ENCODE measurements at regions not wholly inside any gene's neighbourhood (a gene's known extent, or its start where the extent isn't known, plus 50 kb on each side); places are given as distances from the start of the nearest gene placed in this dataset.

DNA sequence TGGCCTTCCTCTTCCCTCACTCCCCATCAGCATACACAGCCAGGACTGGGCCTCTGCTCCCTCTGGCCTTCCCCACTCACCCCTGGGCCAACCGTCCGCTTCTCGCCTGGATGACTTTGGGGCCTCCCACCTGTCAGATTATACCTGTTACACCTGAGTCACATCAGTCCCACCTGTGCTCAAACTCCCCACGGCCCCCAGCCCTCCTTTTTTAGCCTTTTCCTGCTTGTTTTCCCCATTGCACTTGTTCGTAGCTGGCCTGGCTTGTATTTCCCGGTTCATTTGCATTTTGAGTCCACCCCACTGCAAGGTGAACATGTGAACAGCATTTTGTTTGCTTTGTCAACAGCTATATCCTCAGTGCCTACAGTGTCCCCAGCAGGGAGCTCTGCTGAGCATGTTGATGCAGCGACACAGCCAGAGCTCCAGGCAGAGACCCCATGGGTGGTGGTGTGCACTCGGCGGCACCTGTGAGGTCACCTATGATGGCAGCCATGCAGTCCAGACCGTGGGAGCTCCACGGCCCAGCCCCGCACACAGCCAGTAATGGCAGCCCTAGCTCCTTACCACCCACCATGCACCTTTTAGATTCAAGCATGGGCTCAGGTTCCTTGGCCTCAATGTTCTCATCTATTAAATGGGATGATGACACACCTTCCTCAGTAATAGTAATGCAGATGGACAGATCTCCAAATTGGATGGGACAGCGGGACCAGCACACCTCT is 276.4 kb upstream of the HS6ST1 start (continued):
- peak; percentile 70 for TF ChIP-seq GATAD2A (CRISPR knock-in tag; IDR thresholded peaks at IDR 0.05)
- TF ChIP-seq, protein P1, sequence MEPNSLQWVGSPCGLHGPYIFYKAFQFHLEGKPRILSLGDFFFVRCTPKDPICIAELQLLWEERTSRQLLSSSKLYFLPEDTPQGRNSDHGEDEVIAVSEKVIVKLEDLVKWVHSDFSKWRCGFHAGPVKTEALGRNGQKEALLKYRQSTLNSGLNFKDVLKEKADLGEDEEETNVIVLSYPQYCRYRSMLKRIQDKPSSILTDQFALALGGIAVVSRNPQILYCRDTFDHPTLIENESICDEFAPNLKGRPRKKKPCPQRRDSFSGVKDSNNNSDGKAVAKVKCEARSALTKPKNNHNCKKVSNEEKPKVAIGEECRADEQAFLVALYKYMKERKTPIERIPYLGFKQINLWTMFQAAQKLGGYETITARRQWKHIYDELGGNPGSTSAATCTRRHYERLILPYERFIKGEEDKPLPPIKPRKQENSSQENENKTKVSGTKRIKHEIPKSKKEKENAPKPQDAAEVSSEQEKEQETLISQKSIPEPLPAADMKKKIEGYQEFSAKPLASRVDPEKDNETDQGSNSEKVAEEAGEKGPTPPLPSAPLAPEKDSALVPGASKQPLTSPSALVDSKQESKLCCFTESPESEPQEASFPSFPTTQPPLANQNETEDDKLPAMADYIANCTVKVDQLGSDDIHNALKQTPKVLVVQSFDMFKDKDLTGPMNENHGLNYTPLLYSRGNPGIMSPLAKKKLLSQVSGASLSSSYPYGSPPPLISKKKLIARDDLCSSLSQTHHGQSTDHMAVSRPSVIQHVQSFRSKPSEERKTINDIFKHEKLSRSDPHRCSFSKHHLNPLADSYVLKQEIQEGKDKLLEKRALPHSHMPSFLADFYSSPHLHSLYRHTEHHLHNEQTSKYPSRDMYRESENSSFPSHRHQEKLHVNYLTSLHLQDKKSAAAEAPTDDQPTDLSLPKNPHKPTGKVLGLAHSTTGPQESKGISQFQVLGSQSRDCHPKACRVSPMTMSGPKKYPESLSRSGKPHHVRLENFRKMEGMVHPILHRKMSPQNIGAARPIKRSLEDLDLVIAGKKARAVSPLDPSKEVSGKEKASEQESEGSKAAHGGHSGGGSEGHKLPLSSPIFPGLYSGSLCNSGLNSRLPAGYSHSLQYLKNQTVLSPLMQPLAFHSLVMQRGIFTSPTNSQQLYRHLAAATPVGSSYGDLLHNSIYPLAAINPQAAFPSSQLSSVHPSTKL (CRISPR knock-in tag; IDR thresholded peaks at IDR 0.05), result peak; percentile 69
- peak; percentile 61; the same call in 1 of the 2 replicates for TF ChIP-seq IRF2 (CRISPR knock-in tag; IDR thresholded peaks at IDR 0.05)
- TF ChIP-seq, protein P2, sequence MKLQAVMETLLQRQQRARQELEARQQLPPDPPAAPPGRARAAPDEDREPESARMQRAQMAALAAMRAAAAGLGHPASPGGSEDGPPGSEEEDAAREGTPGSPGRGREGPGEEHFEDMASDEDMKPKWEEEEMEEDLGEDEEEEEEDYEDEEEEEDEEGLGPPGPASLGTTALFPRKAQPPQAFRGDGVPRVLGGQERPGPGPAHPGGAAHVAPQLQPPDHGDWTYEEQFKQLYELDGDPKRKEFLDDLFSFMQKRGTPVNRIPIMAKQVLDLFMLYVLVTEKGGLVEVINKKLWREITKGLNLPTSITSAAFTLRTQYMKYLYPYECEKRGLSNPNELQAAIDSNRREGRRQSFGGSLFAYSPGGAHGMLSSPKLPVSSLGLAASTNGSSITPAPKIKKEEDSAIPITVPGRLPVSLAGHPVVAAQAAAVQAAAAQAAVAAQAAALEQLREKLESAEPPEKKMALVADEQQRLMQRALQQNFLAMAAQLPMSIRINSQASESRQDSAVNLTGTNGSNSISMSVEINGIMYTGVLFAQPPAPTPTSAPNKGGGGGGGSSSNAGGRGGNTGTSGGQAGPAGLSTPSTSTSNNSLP (IDR thresholded peaks at IDR 0.05; ENCODE audit: low read depth, low read length), result peak; percentile 58
- TF ChIP-seq ZNF574 (CRISPR knock-in tag; IDR thresholded peaks at IDR 0.05), result peak; percentile 44; the same call in 1 of the 2 replicates
- TF ChIP-seq, protein P3, sequence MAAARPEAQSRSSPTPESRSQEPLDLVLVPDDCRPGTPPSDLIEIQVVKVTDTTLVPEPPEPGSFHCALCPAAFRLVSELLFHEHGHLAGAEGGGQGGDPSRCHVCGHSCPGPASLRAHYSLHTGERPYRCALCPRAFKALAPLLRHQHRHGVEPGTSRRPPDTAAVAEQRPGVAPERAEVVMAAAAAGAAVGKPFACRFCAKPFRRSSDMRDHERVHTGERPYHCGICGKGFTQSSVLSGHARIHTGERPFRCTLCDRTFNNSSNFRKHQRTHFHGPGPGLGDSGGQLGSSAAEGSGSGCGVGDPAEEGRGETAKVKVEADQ (CRISPR knock-in tag; IDR thresholded peaks at IDR 0.05; ENCODE audit: borderline replicate concordance), result no peak
- TF ChIP-seq MAZ (IDR thresholded peaks at IDR 0.05; ENCODE audit: borderline replicate concordance, low read depth, low read length), result no peak
- TF ChIP-seq MAZ (CRISPR knock-in tag; IDR thresholded peaks at IDR 0.05; ENCODE audit: low read depth), result peak; percentile 54; the same call in 1 of the 2 replicates
- 0 out of 2 replicates have a peak, but pooled peaks have one; percentile 35 for TF ChIP-seq ESRRA (CRISPR knock-in tag; IDR thresholded peaks at IDR 0.05; ENCODE audit: low read depth)
- TF ChIP-seq ZNF546 (CRISPR knock-in tag; conservative IDR thresholded peaks at IDR 0.05), result no peak
- no peak; the same call in 1 of the 2 replicates for TF ChIP-seq ZNF780A (CRISPR knock-in tag; IDR thresholded peaks at IDR 0.05)
- TF ChIP-seq FOXA3 (CRISPR knock-in tag; IDR thresholded peaks at IDR 0.05), result peak; percentile 98
- no peak for TF ChIP-seq ZNF703 (CRISPR knock-in tag; IDR thresholded peaks at IDR 0.05; ENCODE audit: borderline replicate concordance)
- TF ChIP-seq TFE3 (CRISPR knock-in tag; IDR thresholded peaks at IDR 0.05), result peak; percentile 75
- peak; percentile 62; the same call in 1 of the 2 replicates for TF ChIP-seq ZNF317 (CRISPR knock-in tag; IDR thresholded peaks at IDR 0.05)
- 0 out of 2 replicates have a peak, but pooled peaks have one; percentile 44 for TF ChIP-seq ZFY (CRISPR knock-in tag; IDR thresholded peaks at IDR 0.05)
- no peak for TF ChIP-seq ZNF274 (CRISPR knock-in tag; IDR thresholded peaks at IDR 0.05)
